ENCODE measurements at regions not wholly inside any gene's neighbourhood (a gene's known extent, or its start where the extent isn't known, plus 50 kb on each side); places are given as distances from the start of the nearest gene placed in this dataset.

DNA sequence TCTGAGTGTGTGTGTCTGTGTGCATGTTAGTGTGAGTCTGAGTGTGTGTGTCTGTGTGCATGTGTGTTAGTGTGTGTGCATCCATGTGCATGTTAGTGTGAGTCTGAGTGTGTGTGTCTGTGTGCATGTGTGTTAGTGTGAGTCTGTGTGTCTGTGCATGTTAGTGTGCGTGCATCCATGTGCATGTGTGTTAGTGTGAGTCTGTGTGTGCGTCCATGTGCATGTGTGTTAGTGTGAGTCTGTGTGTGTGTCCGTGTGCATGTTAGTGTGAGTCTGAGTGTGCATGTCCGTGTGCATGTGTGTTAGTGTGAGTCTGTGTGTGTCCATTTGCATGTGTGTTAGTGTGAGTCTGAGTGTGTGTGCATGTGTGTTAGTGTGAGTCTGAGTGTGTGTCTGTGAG is 76.6 kb upstream of the ACTRT2 start:
- Histone ChIP-seq H3K4me1 (ENCODE audit: control insufficient read depth, insufficient read depth, low read length, poor library complexity, severe bottlenecking) (no peaks in the 10 kb centered on the region), H3K36me3 (ENCODE audit: control insufficient read depth, insufficient read depth, low read length) (no peaks in the 10 kb centered on the region), H3K9me3 (ENCODE audit: control insufficient read depth, low read length) (peaks cover 70% of the 10 kb centered on the region), H3K4me3 (ENCODE audit: extremely low read depth, insufficient read depth, low read length, poor library complexity, severe bottlenecking) (no peak overlapping the region), H3K27ac (ENCODE audit: low read depth, low read length, severe bottlenecking) (no peak overlapping the region)
- 80 to 84% methylated on average over 3 to 4 of the region's 4 CpGs for WGBS, 2 experiments (ENCODE audit: insufficient coverage in 2 of 2)

DNA sequence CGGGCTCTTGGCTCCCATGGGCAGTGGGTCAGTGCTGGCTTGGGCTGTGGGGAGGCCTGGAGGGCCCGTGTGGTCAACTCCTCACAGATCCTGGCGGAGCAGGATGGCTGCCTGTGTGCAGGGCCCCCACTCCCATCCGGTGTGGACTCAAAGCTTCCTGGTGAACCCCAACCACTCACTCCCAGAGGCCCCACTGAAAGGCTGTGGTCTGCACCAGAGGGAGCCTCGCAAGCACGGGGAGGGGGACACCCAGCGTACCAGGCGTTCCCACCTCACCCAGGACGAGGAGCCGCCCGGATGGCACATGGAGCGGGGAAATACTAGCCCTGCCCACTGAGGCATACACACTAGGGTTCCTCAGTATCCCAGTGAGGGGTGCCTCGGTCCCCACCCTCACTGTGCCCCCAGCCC is 75.4 kb upstream of the ACTRT2 start:
- no peak overlapping the region for H3K4me3 ChIP-seq (ENCODE audit: extremely low read depth, insufficient read depth, low read length, poor library complexity, severe bottlenecking)
- H3K4me1 ChIP-seq (ENCODE audit: control insufficient read depth, insufficient read depth, low read length, poor library complexity, severe bottlenecking) = no peaks in the 10 kb centered on the region
- WGBS, 2 experiments (ENCODE audit: insufficient coverage in 2 of 2) = 92 to 93% methylated on average over 11 to 13 of the region's 13 CpGs
- H3K27ac ChIP-seq (ENCODE audit: low read depth, low read length, severe bottlenecking) = no peak overlapping the region
- no peaks in the 10 kb centered on the region for H3K36me3 ChIP-seq (ENCODE audit: control insufficient read depth, insufficient read depth, low read length)
- H3K9me3 ChIP-seq (ENCODE audit: control insufficient read depth, low read length) = peaks cover 68% of the 10 kb centered on the region

DNA sequence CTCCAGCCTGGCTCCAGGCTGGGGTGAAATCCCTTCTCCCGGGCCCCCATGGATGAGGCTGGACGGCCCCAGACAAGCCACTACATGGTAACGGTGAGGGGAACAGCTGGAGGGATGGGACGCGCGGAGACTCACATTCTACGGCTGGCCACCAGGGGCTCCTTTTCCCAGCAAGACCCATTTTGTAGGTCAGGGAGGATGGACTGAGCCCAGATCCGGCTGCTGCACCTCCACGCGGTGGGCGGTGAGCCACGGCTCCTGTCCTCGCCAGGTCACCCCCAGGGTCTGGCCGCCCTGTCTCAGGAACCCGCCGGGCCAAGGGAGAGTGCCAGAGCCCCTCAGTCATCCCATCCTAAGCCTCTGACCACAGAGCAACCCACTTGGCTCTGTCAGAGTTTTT is 75.0 kb upstream of the ACTRT2 start:
- Histone ChIP-seq H3K4me3 (ENCODE audit: extremely low read depth, insufficient read depth, low read length, poor library complexity, severe bottlenecking) (no peak overlapping the region), H3K36me3 (ENCODE audit: control insufficient read depth, insufficient read depth, low read length) (no peaks in the 10 kb centered on the region), H3K9me3 (ENCODE audit: control insufficient read depth, low read length) (peaks cover 67% of the 10 kb centered on the region), H3K4me1 (ENCODE audit: control insufficient read depth, insufficient read depth, low read length, poor library complexity, severe bottlenecking) (no peaks in the 10 kb centered on the region), H3K27ac (ENCODE audit: low read depth, low read length, severe bottlenecking) (no peak overlapping the region)
- 73 to 77% methylated on average over 8 to 16 of the region's 16 CpGs for WGBS, 2 experiments (ENCODE audit: insufficient coverage in 2 of 2)

DNA sequence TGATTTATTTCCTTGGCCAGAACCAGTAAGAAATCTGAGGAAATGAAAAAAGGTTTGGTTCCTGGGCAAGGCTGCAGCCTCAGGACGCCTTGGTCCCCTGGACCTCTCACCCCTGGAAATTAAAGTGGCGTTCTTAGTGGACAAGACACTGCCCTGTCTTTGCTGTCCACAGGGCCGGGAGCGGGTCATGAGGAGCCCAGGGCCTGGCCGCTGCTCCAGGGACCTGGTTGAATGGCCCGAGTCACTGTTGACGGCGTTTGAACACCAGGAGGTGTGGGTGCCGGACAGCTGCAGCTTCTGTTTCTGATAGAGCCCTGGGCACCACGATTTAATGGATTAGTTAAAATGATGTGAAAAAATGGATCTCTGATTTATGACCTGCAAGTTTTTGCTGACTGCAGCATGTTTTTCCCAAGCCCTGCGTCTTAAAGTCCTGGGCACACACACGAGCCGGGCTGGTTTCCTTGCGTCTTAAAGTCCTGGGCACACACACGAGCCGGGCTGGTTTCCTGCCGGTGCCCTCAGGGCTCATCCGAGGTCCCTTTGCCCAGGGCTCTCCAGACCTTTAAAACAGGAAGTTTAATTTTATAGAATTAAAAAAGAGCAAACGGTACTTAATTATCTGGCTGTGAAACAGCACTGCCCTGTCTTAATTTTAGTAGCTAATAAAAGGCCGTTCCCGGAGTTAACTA is 74.1 kb upstream of the ACTRT2 start:
- Histone ChIP-seq H3K4me1 (ENCODE audit: control insufficient read depth, insufficient read depth, low read length, poor library complexity, severe bottlenecking) (no peaks in the 10 kb centered on the region), H3K27ac (ENCODE audit: low read depth, low read length, severe bottlenecking) (no peak overlapping the region), H3K4me3 (ENCODE audit: extremely low read depth, insufficient read depth, low read length, poor library complexity, severe bottlenecking) (no peak overlapping the region), H3K9me3 (ENCODE audit: control insufficient read depth, low read length) (peaks cover 65% of the 10 kb centered on the region), H3K36me3 (ENCODE audit: control insufficient read depth, insufficient read depth, low read length) (no peaks in the 10 kb centered on the region)
- 82 to 84% methylated on average over 20 to 21 of the region's 21 CpGs for WGBS, 2 experiments (ENCODE audit: insufficient coverage in 2 of 2)

DNA sequence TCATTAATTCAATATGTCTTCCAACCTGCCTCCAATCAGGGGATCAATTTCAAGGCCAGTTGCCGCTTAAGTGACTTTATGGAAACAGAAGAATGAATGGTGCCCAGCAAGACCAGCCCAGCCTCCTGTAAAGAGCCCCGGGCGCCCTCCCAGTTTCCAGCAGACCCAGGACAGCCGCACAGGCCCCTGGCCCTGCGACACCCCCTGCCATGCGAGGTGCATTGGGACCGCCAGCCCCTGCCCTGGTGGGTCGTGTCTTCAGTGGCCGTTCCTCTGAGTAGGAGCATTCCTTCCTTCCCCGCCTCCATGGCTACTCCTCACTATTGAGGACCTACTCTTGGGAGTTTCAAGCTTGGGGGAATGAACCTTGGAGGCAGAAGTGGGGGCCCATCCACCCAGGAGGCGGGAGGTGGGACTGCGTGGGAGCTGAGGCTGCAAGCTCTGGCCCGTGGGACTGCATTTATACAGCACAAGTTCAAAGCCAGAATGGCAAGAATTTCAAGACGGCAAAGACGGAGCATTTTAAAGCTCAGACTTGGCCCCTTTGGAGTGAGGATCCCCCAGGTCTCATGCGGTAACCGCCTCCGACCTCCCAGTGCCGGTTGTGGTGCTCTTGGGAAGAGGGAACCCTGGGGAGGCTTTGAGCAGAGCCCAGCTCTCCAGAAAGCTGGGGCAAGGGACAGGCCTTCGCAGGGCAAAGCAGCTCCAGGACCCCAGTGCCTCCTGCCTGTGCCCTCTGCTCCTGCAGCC is 73.1 kb upstream of the ACTRT2 start:
- no peak overlapping the region for H3K4me3 ChIP-seq (ENCODE audit: extremely low read depth, insufficient read depth, low read length, poor library complexity, severe bottlenecking)
- H3K27ac ChIP-seq (ENCODE audit: low read depth, low read length, severe bottlenecking) = no peak overlapping the region
- 78 to 79% methylated on average over 18 to 19 of the region's 20 CpGs for WGBS, 2 experiments (ENCODE audit: insufficient coverage in 2 of 2)
- H3K36me3 ChIP-seq (ENCODE audit: control insufficient read depth, insufficient read depth, low read length) = no peaks in the 10 kb centered on the region
- peaks cover 66% of the 10 kb centered on the region for H3K9me3 ChIP-seq (ENCODE audit: control insufficient read depth, low read length)
- no peaks in the 10 kb centered on the region for H3K4me1 ChIP-seq (ENCODE audit: control insufficient read depth, insufficient read depth, low read length, poor library complexity, severe bottlenecking)

DNA sequence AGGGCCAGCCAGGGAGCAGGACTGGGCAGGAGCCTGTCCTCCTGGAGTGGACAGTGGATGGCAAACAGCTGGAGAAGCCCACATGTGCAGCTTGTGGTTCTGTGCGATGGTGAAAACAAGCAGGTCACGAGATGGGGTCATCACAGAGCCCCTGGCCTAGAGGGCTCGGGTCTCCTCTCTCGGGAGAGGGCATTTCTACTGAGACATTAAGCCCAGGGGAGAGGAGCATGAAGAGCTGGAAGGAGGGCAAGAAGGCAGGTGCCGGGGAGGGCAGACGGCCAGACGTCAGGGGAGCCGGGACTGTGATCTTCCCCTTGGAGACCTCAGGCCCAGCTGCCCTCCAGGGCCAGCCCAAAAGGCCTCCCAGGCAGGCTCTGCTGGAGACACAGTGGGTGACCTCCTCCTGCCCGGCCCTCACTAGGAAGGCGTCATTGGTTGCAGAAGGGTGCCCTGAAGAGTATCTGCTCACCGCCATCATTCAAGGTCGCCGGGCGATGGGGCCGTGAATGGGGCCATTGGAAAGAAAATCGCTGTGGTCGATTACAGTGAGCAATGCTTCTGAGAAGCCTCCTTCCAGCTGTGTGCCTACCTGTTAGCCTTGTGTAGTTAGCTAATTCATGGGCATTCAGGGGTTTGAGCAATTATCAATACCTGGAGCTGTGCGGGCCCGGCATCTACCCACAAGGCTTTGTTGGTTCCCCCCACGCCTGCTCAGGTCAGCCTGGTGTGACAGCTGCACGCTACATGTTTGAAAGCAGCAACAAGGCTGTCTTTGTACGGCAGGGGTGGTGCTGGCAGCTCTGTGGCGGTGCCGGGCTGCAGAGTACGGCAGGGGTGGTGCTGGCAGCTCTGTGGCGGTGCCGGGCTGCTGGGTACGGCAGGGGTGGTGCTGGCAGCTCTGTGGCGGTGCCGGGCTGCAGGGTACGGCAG is 72.3 kb upstream of the ACTRT2 start:
- Histone ChIP-seq H3K4me1 (ENCODE audit: control insufficient read depth, insufficient read depth, low read length, poor library complexity, severe bottlenecking) (no peaks in the 10 kb centered on the region), H3K9me3 (ENCODE audit: control insufficient read depth, low read length) (peaks cover 65% of the 10 kb centered on the region), H3K4me3 (ENCODE audit: extremely low read depth, insufficient read depth, low read length, poor library complexity, severe bottlenecking) (no peak overlapping the region), H3K36me3 (ENCODE audit: control insufficient read depth, insufficient read depth, low read length) (no peaks in the 10 kb centered on the region), H3K27ac (ENCODE audit: low read depth, low read length, severe bottlenecking) (no peak overlapping the region)
- 89 to 91% methylated on average over 21 to 23 of the region's 31 CpGs for WGBS, 2 experiments (ENCODE audit: insufficient coverage in 2 of 2)

DNA sequence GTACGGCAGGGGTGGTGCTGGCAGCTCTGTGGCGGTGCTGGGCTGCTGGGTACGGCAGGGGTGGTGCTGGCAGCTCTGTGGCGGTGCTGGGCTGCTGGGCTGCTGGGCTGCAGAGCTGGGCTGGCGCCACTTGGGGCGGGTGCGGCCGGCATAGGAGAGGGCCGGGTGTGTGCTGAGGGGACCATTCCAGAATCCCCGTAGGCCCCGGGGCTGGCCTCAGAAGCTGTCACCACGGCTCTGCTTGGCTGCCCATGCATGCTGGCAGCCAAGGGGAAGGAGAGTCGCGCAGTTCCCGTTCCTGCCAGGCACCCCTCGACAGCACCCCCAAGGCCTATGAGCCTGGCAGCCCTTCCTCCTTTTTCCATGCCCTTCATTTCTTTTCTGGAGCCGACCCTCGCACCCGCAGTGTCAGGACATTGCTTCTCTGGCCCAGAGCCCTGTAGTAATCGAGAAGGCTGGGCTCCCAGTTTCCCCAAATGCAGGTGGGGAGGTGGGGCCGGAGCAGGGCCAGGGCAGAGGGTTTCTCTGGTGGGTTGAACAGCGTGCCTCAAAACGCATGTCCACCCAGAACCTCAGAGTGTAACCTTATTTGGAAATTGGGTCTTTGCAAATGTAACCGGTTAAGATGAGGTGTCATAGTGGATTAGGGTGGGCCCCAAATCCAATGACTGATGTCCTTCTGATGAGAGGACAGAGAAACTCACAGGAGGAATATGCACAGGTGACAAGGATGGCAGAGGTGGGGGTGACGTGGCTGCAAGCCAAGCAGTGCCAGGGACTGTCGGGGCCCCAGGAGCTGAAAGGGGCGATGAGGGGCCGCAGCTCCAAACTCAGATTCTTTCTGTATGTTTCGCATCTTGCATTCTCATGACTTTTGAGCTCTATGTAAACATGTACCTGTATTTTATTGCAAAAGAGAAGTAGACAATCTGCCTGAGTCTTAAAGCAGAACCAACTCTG is 71.0 kb upstream of the ACTRT2 start:
- no peaks in the 10 kb centered on the region for H3K4me1 ChIP-seq (ENCODE audit: control insufficient read depth, insufficient read depth, low read length, poor library complexity, severe bottlenecking)
- H3K36me3 ChIP-seq (ENCODE audit: control insufficient read depth, insufficient read depth, low read length) = no peaks in the 10 kb centered on the region
- H3K9me3 ChIP-seq (ENCODE audit: control insufficient read depth, low read length) = peaks cover 64% of the 10 kb centered on the region
- 76 to 81% methylated on average over 18 to 19 of the region's 29 CpGs for WGBS, 2 experiments (ENCODE audit: insufficient coverage in 2 of 2)
- H3K4me3 ChIP-seq (ENCODE audit: extremely low read depth, insufficient read depth, low read length, poor library complexity, severe bottlenecking) = no peak overlapping the region
- no peak overlapping the region for H3K27ac ChIP-seq (ENCODE audit: low read depth, low read length, severe bottlenecking)

DNA sequence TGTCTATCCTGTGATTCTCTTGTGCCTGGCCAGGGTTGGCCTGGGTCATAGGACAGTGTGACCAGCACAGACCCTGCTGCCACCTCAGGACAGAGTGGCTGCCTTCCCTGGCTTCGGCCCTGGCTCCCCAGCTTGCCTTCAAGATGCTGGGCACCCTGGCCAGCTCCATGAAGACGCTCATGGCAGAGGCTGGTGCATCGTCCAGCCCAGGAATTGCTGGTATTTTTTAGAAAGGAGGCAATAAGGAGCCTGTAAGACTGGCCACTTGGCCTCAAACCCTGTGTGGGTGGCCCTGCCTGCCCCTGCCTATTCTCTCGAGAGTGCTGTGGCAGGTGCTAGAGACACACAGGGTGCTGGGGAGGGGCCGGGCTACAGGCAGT is 70.4 kb upstream of the ACTRT2 start:
- no peaks in the 10 kb centered on the region for H3K36me3 ChIP-seq (ENCODE audit: control insufficient read depth, insufficient read depth, low read length)
- no peaks in the 10 kb centered on the region for H3K4me1 ChIP-seq (ENCODE audit: control insufficient read depth, insufficient read depth, low read length, poor library complexity, severe bottlenecking)
- no peak overlapping the region for H3K27ac ChIP-seq (ENCODE audit: low read depth, low read length, severe bottlenecking)
- peaks cover 63% of the 10 kb centered on the region for H3K9me3 ChIP-seq (ENCODE audit: control insufficient read depth, low read length)
- H3K4me3 ChIP-seq (ENCODE audit: extremely low read depth, insufficient read depth, low read length, poor library complexity, severe bottlenecking) = no peak overlapping the region
- 40 to 65% methylated on average over 2 to 3 of the region's 5 CpGs for WGBS, 2 experiments (ENCODE audit: insufficient coverage in 2 of 2)

DNA sequence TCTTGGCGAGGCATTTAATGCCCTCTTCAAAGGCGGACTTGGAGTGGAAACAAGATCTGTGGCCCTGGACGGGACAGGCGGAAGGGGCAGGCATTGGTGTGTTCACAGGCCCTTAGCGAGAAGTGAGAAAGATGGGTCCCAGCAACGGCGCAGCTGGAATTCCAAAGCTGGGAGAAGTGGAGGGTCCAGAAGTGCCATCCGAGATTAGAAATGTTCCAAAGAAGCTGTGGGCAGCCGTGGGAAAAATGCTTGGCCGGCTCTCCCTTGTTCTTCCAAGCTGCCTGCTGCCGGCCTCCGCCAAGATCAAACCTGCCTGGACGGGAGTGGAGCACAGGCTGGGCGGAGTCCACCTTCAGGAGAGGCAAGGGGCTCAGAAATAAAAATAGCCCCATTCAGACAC is 69.4 kb upstream of the ACTRT2 start:
- Histone ChIP-seq H3K27ac (ENCODE audit: low read depth, low read length, severe bottlenecking) (no peak overlapping the region), H3K36me3 (ENCODE audit: control insufficient read depth, insufficient read depth, low read length) (no peaks in the 10 kb centered on the region), H3K4me3 (ENCODE audit: extremely low read depth, insufficient read depth, low read length, poor library complexity, severe bottlenecking) (no peak overlapping the region), H3K4me1 (ENCODE audit: control insufficient read depth, insufficient read depth, low read length, poor library complexity, severe bottlenecking) (no peaks in the 10 kb centered on the region), H3K9me3 (ENCODE audit: control insufficient read depth, low read length) (peaks cover 60% of the 10 kb centered on the region)
- 83 to 90% methylated on average over 13 to 14 of the region's 14 CpGs for WGBS, 2 experiments (ENCODE audit: insufficient coverage in 2 of 2)

DNA sequence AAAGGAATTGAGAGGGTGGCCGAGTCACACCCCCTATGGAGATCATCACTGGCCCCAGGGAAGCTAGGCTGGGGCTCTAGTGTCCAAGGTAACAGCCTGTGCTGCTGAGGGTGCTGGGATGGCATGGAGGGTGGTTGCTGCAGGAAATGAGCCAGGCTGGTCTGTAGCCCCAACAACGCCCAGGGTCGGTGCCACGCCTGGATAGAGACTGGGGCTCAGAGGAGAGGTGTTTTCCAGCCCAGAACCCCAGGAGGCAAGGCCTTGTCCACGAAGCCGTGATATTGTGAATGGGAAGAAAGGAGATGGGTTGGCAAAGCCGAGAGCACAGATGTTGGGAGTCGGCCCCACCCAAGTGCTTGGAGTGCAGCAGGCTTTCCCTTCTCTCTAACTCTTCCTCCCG is 68.9 kb upstream of the ACTRT2 start:
- peaks cover 57% of the 10 kb centered on the region for H3K9me3 ChIP-seq (ENCODE audit: control insufficient read depth, low read length)
- H3K4me1 ChIP-seq (ENCODE audit: control insufficient read depth, insufficient read depth, low read length, poor library complexity, severe bottlenecking) = no peaks in the 10 kb centered on the region
- no peak overlapping the region for H3K27ac ChIP-seq (ENCODE audit: low read depth, low read length, severe bottlenecking)
- no peaks in the 10 kb centered on the region for H3K36me3 ChIP-seq (ENCODE audit: control insufficient read depth, insufficient read depth, low read length)
- H3K4me3 ChIP-seq (ENCODE audit: extremely low read depth, insufficient read depth, low read length, poor library complexity, severe bottlenecking) = no peak overlapping the region
- 73 to 83% methylated on average over 7 of the region's 9 CpGs for whole genome bisulfite sequencing, 2 experiments (ENCODE audit: insufficient coverage in 2 of 2)
